ENCODE measurements at regions not wholly inside any gene's neighbourhood (a gene's known extent, or its start where the extent isn't known, plus 50 kb on each side); places are given as distances from the start of the nearest gene placed in this dataset.
A peak's percentile ranks its signal among the peaks of the same experiment; 100 is the strongest.

GRCh38 chr6:25217829-25218228 lies 61.3 kb upstream of the CARMIL1 start:
- H4K91ac ChIP-seq (ENCODE audit: low read depth, low read length, poor library complexity), result no peak overlapping the region
- WGBS, 2 donors (ENCODE audit: extremely low coverage in 2 of 2, insufficient read length in 2 of 2, insufficient replicate concordance in 1 of 2), result no CpG with 5 or more reads among the region's 3 CpGs
- H3K4ac ChIP-seq (ENCODE audit: low read length), result no peak overlapping the region
- H3K18ac ChIP-seq (ENCODE audit: low read length), result no peak overlapping the region
- no peak overlapping the region for H3K14ac ChIP-seq (ENCODE audit: low read length)
- peaks cover 3 to 6% of the 10 kb centered on the region in 2 donors for H3K4me1 ChIP-seq (ENCODE audit: control insufficient read depth in 2 of 2, insufficient read depth in 1 of 2, low read depth in 1 of 2, low read length in 2 of 2)
- H3K36me3 ChIP-seq (replicated peaks in 1 of 2; ENCODE audit: control insufficient read depth in 2 of 2, insufficient read depth in 2 of 2, low read length in 2 of 2), result no peaks in the 10 kb centered on the region
- H3K27me3 ChIP-seq (ENCODE audit: control insufficient read depth in 3 of 3, insufficient read depth in 3 of 3, low read depth in 1 of 3, low read length in 3 of 3), result no peaks in the 10 kb centered on the region
- no peak overlapping the region for H3K9ac ChIP-seq (ENCODE audit: low read depth, low read length, poor library complexity)
- H3K79me1 ChIP-seq (ENCODE audit: low read depth, low read length), result no peaks in the 10 kb centered on the region
- no peak overlapping the region for H2BK5ac ChIP-seq (ENCODE audit: low read length)
- H2BK120ac ChIP-seq (ENCODE audit: low read depth, low read length), result no peak overlapping the region
- no peak overlapping the region for H3K23ac ChIP-seq (ENCODE audit: low read depth, low read length, poor library complexity)
- H4K8ac ChIP-seq (ENCODE audit: low read depth, low read length), result no peak overlapping the region
- no peak overlapping the region for H3K4me2 ChIP-seq (ENCODE audit: insufficient read depth, low read length, poor library complexity, severe bottlenecking)
- no peak overlapping the region for H2BK15ac ChIP-seq (ENCODE audit: low read length)
- H3K27ac ChIP-seq (replicated peaks; ENCODE audit: low read length), result no peak overlapping the region
- no peak overlapping the region for H2AFZ ChIP-seq (ENCODE audit: low read length)
- DNase-seq (ENCODE audit: low spot score), result no peak
- H3K4me3 ChIP-seq (ENCODE audit: low read length in 2 of 2), result no peak overlapping the region
- H2AK5ac ChIP-seq (ENCODE audit: low read depth, low read length), result no peak overlapping the region
- H3K9me3 ChIP-seq (replicated peaks in 1 of 2; ENCODE audit: control insufficient read depth in 2 of 2, insufficient read depth in 1 of 2, low read depth in 1 of 2, low read length in 2 of 2), result no peaks in the 10 kb centered on the region
- no peak overlapping the region for H2BK12ac ChIP-seq (ENCODE audit: low read length)

GRCh38 chr6:25218346-25218745 lies 60.8 kb upstream of the CARMIL1 start:
- H3K4me1 ChIP-seq (ENCODE audit: control insufficient read depth in 2 of 2, insufficient read depth in 1 of 2, low read depth in 1 of 2, low read length in 2 of 2), result peaks cover 3 to 9% of the 10 kb centered on the region in 2 donors
- H4K8ac ChIP-seq (ENCODE audit: low read depth, low read length), result peak overlapping the region; percentile 23
- H3K27ac ChIP-seq (replicated peaks; ENCODE audit: low read length), result no peak overlapping the region
- no CpG with 5 or more reads among the region's 24 CpGs for WGBS, 2 donors (ENCODE audit: extremely low coverage in 2 of 2, insufficient read length in 2 of 2, insufficient replicate concordance in 1 of 2)
- H3K4me3 ChIP-seq (ENCODE audit: low read length in 2 of 2), result no peak overlapping the region
- H2BK12ac ChIP-seq (ENCODE audit: low read length), result no peak overlapping the region
- peak overlapping the region; percentile 34 for H2AK5ac ChIP-seq (ENCODE audit: low read depth, low read length)
- H2BK5ac ChIP-seq (ENCODE audit: low read length), result no peak overlapping the region
- H3K4me2 ChIP-seq (ENCODE audit: insufficient read depth, low read length, poor library complexity, severe bottlenecking), result no peak overlapping the region
- H3K14ac ChIP-seq (ENCODE audit: low read length), result no peak overlapping the region
- H3K9me3 ChIP-seq (replicated peaks in 1 of 2; ENCODE audit: control insufficient read depth in 2 of 2, insufficient read depth in 1 of 2, low read depth in 1 of 2, low read length in 2 of 2), result no peaks in the 10 kb centered on the region
- H2AFZ ChIP-seq (ENCODE audit: low read length), result no peak overlapping the region
- H4K91ac ChIP-seq (ENCODE audit: low read depth, low read length, poor library complexity), result no peak overlapping the region
- H3K23ac ChIP-seq (ENCODE audit: low read depth, low read length, poor library complexity), result peak overlapping the region; percentile 14
- peak overlapping the region; percentile 73 for H3K18ac ChIP-seq (ENCODE audit: low read length)
- no peak overlapping the region for H3K4ac ChIP-seq (ENCODE audit: low read length)
- H3K9ac ChIP-seq (ENCODE audit: low read depth, low read length, poor library complexity), result peak overlapping the region; percentile 18
- no peaks in the 10 kb centered on the region for H3K27me3 ChIP-seq (ENCODE audit: control insufficient read depth in 3 of 3, insufficient read depth in 3 of 3, low read depth in 1 of 3, low read length in 3 of 3)
- no peak for DNase-seq (ENCODE audit: low spot score)
- H3K79me1 ChIP-seq (ENCODE audit: low read depth, low read length), result no peaks in the 10 kb centered on the region
- H3K36me3 ChIP-seq (replicated peaks in 1 of 2; ENCODE audit: control insufficient read depth in 2 of 2, insufficient read depth in 2 of 2, low read length in 2 of 2), result no peaks in the 10 kb centered on the region
- H2BK15ac ChIP-seq (ENCODE audit: low read length), result peak overlapping the region; percentile 22
- H2BK120ac ChIP-seq (ENCODE audit: low read depth, low read length), result no peak overlapping the region

GRCh38 chr6:25219216-25219916 lies 59.8 kb upstream of the CARMIL1 start:
- H3K9ac ChIP-seq (ENCODE audit: low read depth, low read length, poor library complexity), result no peak overlapping the region
- H2BK120ac ChIP-seq (ENCODE audit: low read depth, low read length), result no peak overlapping the region
- H2BK12ac ChIP-seq (ENCODE audit: low read length), result no peak overlapping the region
- H3K4ac ChIP-seq (ENCODE audit: low read length), result no peak overlapping the region
- H3K27me3 ChIP-seq (ENCODE audit: control insufficient read depth in 3 of 3, insufficient read depth in 3 of 3, low read depth in 1 of 3, low read length in 3 of 3), result no peaks in the 10 kb centered on the region
- no peak overlapping the region for H4K8ac ChIP-seq (ENCODE audit: low read depth, low read length)
- DNase-seq (ENCODE audit: low spot score), result no peak
- H3K18ac ChIP-seq (ENCODE audit: low read length), result no peak overlapping the region
- no peak overlapping the region for H2AFZ ChIP-seq (ENCODE audit: low read length)
- H2BK5ac ChIP-seq (ENCODE audit: low read length), result no peak overlapping the region
- no peak overlapping the region for H3K14ac ChIP-seq (ENCODE audit: low read length)
- H3K9me3 ChIP-seq (replicated peaks in 1 of 2; ENCODE audit: control insufficient read depth in 2 of 2, insufficient read depth in 1 of 2, low read depth in 1 of 2, low read length in 2 of 2), result no peaks in the 10 kb centered on the region
- no peak overlapping the region for H3K27ac ChIP-seq (replicated peaks; ENCODE audit: low read length)
- no peak overlapping the region for H3K4me2 ChIP-seq (ENCODE audit: insufficient read depth, low read length, poor library complexity, severe bottlenecking)
- H2BK15ac ChIP-seq (ENCODE audit: low read length), result no peak overlapping the region
- H3K36me3 ChIP-seq (replicated peaks in 1 of 2; ENCODE audit: control insufficient read depth in 2 of 2, insufficient read depth in 2 of 2, low read length in 2 of 2), result no peaks in the 10 kb centered on the region
- H3K4me1 ChIP-seq (ENCODE audit: control insufficient read depth in 2 of 2, insufficient read depth in 1 of 2, low read depth in 1 of 2, low read length in 2 of 2), result peaks cover 4 to 18% of the 10 kb centered on the region in 2 donors
- WGBS, 2 donors (ENCODE audit: extremely low coverage in 2 of 2, insufficient read length in 2 of 2, insufficient replicate concordance in 1 of 2), result no CpG with 5 or more reads among the region's 1 CpG
- no peak overlapping the region for H3K4me3 ChIP-seq (ENCODE audit: low read length in 2 of 2)
- no peaks in the 10 kb centered on the region for H3K79me1 ChIP-seq (ENCODE audit: low read depth, low read length)
- H4K91ac ChIP-seq (ENCODE audit: low read depth, low read length, poor library complexity), result no peak overlapping the region
- H2AK5ac ChIP-seq (ENCODE audit: low read depth, low read length), result no peak overlapping the region
- no peak overlapping the region for H3K23ac ChIP-seq (ENCODE audit: low read depth, low read length, poor library complexity)

GRCh38 chr6:25219917-25220278 lies 59.3 kb upstream of the CARMIL1 start:
- Histone ChIP-seq H3K36me3 (replicated peaks in 1 of 2; ENCODE audit: control insufficient read depth in 2 of 2, insufficient read depth in 2 of 2, low read length in 2 of 2) (no peaks in the 10 kb centered on the region), H2AK5ac (ENCODE audit: low read depth, low read length) (no peak overlapping the region), H3K79me1 (ENCODE audit: low read depth, low read length) (no peaks in the 10 kb centered on the region), H3K4me2 (ENCODE audit: insufficient read depth, low read length, poor library complexity, severe bottlenecking) (no peak overlapping the region), H3K27ac (replicated peaks; ENCODE audit: low read length) (no peak overlapping the region), H3K9ac (ENCODE audit: low read depth, low read length, poor library complexity) (no peak overlapping the region), H2BK15ac (ENCODE audit: low read length) (no peak overlapping the region), H3K14ac (ENCODE audit: low read length) (no peak overlapping the region), H3K27me3 (ENCODE audit: control insufficient read depth in 3 of 3, insufficient read depth in 3 of 3, low read depth in 1 of 3, low read length in 3 of 3) (no peaks in the 10 kb centered on the region), H3K18ac (ENCODE audit: low read length) (no peak overlapping the region), H4K91ac (ENCODE audit: low read depth, low read length, poor library complexity) (no peak overlapping the region), H4K8ac (ENCODE audit: low read depth, low read length) (no peak overlapping the region), H3K4me3 (ENCODE audit: low read length in 2 of 2) (no peak overlapping the region), H2BK5ac (ENCODE audit: low read length) (no peak overlapping the region), H2BK12ac (ENCODE audit: low read length) (no peak overlapping the region), H3K4ac (ENCODE audit: low read length) (no peak overlapping the region), H3K23ac (ENCODE audit: low read depth, low read length, poor library complexity) (no peak overlapping the region), H2BK120ac (ENCODE audit: low read depth, low read length) (no peak overlapping the region), H2AFZ (ENCODE audit: low read length) (no peak overlapping the region), H3K4me1 (ENCODE audit: control insufficient read depth in 2 of 2, insufficient read depth in 1 of 2, low read depth in 1 of 2, low read length in 2 of 2) (peaks cover 4 to 19% of the 10 kb centered on the region in 2 donors), H3K9me3 (replicated peaks in 1 of 2; ENCODE audit: control insufficient read depth in 2 of 2, insufficient read depth in 1 of 2, low read depth in 1 of 2, low read length in 2 of 2) (no peaks in the 10 kb centered on the region)
- no CpG with 5 or more reads among the region's 2 CpGs for WGBS, 2 donors (ENCODE audit: extremely low coverage in 2 of 2, insufficient read length in 2 of 2, insufficient replicate concordance in 1 of 2)
- DNase-seq (ENCODE audit: low spot score), result no peak
